GM04504 (cell line): ENCODE measurements at regions not wholly inside any gene's neighbourhood (a gene's known extent, or its start where the extent isn't known, plus 50 kb on each side); places are given as distances from the start of the nearest gene placed in this dataset.
"Not testable (repeated sequence)": the region's sequence is repeated elsewhere in the genome, so short reads cannot be mapped to it uniquely, and the experiment has no call there.

Source experiments
- DNase-seq: peaks from one replicate; pipeline ENCODE4 v3.0.0-alpha.2; 2012; ENCODE audit warnings: low read depth

DNA sequence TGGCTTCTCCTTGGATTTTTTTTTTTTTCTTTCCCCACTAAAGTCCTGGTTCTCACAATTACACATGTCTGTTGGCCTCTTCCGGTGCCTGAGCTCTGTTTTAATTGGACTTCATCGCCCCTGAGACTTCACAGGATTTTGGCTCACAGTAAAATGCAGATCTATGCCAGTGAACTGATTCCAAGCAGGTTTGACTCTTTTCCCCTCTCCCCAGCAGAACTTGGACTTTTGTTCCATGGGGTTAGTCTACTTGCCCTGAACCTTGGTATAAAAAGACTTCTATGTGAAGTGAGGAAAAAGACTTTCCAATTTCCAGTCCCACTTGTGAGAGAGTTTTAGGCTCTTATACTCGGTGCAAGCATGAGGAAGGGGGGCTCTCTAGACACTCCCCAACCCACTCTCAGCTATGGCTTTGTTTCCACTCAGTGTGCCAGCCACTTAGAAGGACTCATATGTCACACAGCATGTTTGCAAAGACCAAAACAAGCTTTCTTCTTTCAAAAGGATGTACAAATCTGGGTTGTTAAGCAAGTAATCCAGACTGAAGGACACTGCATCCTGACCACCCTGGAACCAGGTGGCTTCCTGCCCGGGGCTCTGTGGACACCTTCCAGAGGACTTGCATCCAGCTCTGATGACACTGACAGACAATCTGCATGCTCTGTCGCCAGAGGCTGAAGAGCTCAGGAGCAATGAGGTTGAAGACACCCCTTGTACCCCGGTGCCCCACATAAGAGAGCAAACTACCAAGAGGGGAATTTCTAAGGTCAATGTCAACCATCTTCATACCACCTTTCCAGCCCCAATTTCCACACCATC lies 221.9 kb upstream of the EGLN3 start:
- no peak for DNase-seq

DNA sequence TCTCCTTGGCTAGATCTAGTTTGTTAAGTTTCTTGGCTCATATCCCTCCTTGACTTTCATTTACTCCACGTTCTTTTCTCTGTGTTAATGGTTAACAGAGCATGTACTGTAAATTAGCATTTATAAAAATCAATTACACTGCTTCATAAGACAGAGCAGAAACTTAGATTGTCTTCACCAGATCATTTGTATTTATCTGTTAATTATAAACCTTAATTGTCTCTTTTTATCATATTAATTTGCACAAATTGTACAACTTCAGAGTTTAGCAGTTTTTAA lies 221.2 kb upstream of the EGLN3 start:
- DNase-seq, result no peak

DNA sequence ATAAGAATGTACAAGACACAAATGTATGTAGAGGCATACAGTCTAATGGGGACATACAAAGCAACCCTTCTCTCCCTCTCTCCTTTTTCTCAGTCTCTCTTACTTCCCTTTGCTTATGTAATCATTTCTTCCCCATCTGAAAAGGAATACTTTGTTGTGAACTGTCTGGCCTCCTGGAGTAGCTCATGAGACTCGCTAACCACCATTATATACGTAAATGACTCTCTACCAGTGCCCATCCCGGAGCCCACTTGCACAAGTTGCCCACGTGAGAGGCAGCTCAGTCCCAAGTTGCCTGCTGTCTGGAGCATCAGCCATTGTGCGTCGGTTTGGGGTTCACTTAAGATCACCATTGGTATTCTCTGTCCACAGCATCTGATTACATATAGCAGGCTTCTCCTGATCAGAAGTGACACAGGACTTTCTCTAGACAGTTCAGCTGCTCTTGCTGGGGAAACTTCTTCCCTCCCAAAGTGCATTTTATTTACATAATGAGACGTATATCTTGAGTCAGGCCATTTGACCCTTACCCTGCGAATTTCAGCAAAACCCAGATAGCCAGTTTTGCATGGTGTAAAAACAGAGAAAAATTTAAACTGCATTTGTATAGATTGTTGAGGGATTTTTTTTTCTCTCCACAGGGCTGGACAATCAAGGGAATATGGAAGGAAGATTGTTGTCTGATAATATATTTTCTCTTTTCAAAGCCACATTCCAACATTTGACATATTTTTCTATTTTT lies 220.7 kb upstream of the EGLN3 start:
- no peak for DNase-seq

DNA sequence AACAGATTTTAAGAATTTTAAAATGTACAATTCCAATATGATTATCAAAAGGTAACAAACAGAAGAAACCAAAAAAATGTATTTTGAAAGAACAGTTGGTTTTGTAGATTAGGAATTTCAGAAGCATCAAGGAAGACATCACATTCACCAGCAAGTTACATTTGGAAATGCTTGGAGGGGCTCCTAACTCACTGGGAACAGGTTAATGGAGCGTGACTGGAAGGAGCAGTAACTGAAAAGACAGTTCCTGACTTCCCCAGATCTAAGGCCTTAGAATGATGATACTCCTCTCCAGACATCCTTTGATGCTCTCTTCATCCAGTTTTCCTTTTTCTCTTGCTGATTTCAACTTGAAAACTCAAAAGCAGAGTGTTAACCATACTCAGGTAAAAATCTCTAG lies 220.0 kb upstream of the EGLN3 start:
- DNase-seq, result no peak

DNA sequence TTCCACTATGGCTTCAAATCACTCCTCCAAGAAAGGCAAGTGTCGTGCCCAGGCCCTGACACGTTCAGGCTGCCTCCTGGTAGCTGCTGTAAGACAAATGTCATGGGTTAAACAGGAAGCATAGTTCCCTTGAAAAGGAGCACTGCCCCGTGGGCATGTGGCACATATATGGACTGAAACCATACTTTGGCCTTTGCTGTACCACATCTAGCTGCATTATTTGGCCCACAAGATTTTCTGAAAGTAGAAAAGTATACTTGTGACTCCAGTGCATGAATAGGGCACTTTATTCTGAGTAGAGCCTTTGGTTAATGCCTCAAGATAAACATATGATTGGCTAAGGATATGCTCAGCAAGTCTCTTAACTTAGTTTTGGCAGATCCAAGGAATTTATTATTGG lies 218.7 kb upstream of the EGLN3 start:
- DNase-seq, result no peak

DNA sequence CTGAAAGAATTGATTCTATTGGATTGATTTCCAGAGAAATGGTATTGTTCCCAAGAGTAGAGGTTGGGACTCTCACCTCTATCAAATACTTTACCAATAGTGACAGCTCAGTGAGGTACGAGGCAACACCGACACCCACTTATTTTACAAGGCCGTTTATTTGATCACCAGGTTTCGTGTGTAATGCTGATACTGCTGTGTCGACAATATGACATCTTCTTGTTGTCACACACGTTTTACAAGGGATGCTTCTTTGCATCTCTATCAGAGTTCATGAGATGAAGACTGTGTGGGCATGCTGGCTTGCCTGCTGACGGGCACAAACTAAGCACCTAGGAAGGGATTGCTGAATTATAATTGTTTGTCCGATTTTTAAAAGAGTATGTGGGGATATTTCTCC lies 217.8 kb upstream of the EGLN3 start:
- no peak for DNase-seq

DNA sequence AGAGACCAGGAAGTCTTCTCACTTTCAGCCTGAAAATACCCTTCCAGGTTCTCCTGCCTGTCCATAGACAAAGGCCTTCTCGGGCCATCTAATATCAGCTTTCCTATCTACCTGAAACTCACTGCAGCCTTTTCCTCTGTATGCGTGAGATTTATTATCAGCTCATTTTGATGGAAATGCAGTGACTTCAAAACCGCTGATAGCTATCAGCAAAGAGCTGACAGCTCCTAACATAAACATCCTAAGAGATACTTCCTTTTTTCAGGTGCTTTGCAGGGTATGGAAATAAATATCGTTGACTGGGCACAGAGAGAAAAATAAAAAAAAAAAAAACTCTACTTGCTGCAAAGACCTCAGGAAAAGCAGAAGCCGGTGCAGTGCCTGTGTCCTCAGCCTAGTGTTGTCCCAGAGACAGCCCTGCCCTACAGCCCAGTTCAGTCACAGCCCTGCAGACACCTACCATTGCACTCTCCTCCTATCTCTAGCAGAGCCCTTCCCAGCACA lies 215.0 kb upstream of the EGLN3 start:
- no peak for DNase-seq

DNA sequence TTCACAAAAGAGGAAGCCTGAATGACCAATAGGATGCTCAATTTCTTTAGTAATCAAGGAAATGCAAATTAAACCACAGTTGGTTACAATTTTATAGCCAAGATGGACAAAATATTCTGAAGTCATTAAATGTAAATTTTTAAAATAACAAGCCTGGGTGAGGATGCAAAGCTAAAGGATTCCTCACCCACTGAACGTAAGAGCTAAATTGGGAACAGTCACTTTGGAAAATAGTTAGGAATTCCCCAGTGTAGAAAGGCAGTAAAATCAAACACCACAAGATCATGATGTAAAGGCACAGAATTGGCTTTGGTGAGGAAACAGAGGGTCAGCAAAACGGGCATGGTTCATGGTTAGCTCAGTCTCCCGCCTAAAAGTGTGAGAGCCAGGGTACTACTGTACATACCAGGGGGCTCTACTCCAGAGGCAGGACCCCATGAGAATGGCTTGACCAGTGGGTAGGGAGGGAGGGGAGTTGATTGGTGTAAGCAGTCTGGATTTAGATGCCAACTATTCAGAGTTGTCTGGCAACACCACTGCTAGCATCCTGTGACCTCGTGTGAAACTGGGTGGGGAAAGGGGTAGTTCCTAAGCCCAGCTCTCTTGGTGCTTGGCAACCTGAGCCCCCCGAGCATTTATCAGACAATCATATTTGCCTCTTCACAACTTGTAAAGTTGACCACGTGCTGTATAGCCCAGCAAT lies 213.4 kb upstream of the EGLN3 start:
- no peak for DNase-seq

GRCh38 chr14:34161351-34162082 lies 210.6 kb upstream of the EGLN3 start:
- DNase-seq, result no peak

GRCh38 chr14:34160619-34161018 lies 209.7 kb upstream of the EGLN3 start:
- DNase-seq, result no peak

DNA sequence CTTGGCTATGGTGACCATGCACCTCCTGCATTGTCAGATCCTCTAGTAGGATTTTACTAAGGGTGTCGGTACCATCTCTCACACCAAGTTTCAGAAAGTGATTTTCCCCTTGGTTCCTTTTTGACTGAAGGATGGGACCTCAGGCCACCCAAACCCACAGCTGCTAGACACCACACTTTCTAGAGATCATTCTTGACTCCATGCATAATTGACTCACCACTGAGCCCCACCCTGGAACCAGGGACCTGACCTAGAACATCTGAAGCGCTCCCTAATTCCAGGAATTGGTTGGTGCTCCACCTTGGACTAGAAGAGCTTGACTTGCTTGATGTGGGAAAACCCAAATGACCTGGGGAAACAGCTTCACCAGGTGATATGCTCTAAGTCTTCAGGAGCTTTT lies 206.8 kb upstream of the EGLN3 start:
- no peak for DNase-seq

GRCh38 chr14:34147461-34147860 lies 196.6 kb upstream of the EGLN3 start:
- DNase-seq, result no peak

DNA sequence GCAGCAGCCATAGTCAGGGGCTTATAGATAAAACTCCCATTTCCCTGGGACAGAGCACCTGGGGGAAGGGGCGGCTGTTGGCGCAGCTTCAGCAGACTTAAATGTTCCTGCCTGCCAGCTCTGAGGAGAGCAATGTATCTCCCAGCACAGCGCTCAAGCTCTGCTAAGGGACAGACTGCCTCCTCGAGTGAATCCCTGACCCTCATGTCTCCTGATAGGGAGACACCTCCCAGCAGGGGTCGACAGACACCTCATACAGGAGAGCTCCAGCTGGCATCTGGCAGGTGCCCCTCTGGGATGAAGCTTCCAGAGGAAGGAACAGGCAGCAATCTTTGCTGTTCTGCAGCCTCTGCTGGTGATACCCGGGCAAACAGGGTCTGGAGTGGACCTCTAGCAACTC lies 189.3 kb upstream of the EGLN3 start:
- DNase-seq, result not testable (repeated sequence)

- not testable (repeated sequence) for DNase-seq
Measured at GRCh38 chr14:34139160-34140121, 188.6 kb upstream of the EGLN3 start.

- no peak for DNase-seq
Measured at GRCh38 chr14:34138175-34138574, 187.3 kb upstream of the EGLN3 start.

- DNase-seq, result no peak
Measured at GRCh38 chr14:34137001-34137745, 186.3 kb upstream of the EGLN3 start.

DNA sequence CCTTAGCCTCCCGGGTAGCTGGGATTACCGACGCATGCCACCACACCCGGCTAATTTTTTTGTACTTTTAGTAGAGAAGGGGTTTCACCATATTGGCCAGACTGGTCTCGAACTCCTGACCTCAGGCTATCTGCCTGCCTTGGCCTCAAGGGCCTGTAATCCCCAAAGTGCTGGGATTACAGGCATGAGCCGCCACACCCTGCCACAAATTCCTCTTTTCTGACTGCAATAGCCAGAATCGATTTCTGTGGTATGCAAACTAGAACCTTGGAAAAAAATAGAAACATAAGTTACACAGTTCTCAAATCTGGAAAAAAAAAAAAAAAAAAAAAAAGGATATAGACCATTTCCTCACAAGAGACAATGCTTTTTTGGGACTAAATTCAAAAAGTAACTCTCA lies 184.6 kb upstream of the EGLN3 start:
- no peak for DNase-seq

DNA sequence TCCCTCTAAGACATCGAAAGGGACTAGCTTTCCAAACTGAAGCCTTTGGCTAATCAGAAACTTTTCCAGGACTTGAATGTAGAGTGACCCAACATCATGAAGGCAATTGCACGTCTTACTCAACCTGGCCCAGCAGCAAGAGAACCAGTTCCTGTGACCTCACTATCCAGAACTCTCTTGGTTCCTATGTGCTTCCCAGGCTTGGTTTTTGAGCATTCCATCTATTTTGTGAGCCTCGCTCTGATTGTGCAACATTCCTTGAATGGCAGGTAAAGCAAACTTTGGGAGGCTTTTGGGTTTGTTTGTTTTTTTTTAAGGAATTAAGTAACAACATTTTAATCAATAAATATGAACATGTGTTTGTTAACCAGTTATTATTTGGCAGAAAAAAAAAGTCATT lies 183.6 kb upstream of the EGLN3 start:
- no peak for DNase-seq

DNA sequence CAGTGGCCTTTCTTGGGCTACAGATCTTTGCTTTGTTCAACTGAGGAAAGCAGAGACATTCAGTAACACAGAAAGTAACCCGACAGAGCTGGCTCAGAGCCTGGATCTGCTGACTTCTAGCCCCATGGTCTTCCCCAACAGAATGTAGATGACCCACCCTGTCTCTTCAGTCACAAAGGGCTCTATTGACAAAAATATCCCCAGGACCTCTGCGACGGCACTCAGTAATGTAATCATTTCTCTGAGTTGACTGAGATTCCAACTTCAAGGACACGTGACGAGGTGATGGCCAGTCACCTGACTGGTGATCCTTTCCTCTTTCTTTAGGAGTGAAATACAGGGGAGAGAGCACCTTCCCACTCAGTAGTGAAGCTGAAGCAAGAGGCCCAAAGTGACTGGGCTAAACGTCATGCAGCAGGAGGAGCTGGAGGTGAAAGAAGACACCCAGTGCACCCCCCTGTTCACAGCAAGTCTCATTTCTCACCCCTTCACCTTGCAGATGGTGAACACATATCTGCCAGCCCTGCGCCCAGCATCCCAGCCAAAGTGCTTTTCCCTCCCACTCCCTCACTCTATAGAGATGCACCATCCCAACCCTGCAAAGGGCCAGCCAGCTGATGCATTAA lies 179.2 kb upstream of the EGLN3 start:
- DNase-seq, result no peak

DNA sequence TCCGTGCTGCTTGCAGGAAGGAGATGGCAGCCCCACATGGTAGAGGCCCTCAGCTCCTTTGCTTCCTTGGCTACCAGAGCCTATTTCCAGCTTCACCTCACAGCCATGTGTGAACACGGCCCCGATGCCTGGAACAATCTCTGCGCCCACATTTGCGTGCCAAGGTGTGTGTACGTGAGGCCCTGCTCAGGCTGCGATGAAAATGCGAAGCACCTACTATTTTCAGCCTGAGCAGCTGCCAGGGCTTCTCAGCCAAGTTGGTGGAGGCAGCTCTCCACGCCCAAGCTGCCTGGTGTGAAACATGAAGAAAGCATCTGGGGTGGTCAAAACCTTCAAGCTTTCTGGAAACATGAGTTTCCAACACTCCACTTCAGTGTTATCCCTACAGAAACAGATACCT lies 177.8 kb upstream of the EGLN3 start:
- DNase-seq, result no peak
